Activated T-cell treated with anti-CD3 and anti-CD28 coated beads for 4 hours (primary cell): ENCODE measurements at regions not wholly inside any gene's neighbourhood (a gene's known extent, or its start where the extent isn't known, plus 50 kb on each side); places are given as distances from the start of the nearest gene placed in this dataset.
A peak's percentile ranks its signal among the peaks of the same experiment; 100 is the strongest.

ENCODE experiments used
- DNase-seq: peaks from one replicate; pipeline ENCODE4 v3.0.0-alpha.2; 2020

DNA sequence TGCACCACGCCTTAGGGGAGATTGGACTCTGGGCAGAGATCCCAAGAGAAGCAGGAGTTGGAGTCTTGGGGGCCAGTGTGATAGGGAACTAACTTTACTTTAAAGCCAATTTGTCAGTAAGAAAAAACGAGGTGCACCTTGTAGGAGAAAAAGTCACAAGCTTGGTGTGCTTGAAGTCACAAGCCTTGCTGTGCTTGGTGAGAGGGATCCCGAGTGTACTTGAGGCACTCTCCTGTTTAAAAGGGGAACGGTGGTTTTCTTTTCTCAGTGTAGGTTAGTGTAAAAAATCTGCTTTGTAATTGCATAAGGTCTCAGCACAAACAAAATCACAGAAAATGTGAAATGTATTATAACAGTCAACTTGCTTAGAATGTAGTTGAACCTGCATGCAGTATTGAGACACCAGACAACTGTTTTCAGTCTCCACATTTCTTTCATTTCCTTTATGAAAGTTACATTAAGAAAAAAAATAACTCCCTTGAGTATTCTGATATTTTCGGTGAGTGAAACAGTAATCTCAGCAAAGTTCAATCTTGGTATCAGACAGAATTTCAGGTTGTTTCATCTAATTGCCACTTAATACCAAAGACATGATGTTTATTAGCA lies 111.1 kb upstream of the DUSP22 start:
- DNase-seq = no peak

DNA sequence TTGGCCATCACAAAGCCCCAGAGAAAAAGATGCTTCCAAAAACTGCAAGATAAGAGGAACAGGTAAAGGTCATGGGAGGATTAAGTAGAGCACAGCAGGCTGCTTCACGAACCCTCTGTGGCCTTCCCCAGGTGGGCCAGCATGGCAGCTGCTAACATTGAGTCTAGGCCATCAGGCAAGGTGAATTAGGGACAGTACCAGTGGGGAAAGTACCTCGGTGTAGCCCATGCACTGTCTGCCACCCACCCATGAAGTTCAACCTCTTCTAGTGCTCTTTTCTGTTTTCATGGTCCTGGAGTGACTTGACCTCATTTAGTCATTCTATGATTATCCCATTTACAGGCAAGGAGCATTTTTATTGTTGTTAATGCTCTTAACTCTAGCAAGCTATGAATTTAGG lies 108.6 kb upstream of the DUSP22 start:
- DNase-seq = no peak

DNA sequence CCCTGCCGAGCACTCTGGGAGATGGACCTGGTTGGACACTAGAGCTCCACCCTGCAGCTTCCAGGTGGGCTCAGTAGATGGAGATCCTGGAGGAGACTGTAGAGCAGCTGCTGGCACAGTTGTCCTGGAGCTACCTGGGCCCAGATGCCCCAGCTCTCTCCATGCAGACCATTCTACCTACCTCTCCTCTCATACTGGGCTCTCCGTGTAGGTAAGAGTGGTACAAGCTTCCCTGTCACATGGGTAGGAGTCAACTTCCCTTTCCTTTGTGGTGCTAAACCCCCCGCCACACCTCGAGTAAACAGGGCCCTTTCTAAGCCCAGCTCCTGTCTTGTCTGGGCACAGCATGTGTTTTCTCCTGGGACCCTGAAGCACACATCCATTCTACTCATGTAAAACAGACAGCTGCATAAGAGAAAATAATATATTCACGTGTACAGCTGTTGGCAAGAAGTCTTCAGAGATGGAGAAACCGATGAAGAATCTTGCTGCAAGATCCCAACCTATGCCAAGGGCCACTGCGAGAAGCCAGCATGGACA lies 108.1 kb upstream of the DUSP22 start:
- DNase-seq = no peak

DNA sequence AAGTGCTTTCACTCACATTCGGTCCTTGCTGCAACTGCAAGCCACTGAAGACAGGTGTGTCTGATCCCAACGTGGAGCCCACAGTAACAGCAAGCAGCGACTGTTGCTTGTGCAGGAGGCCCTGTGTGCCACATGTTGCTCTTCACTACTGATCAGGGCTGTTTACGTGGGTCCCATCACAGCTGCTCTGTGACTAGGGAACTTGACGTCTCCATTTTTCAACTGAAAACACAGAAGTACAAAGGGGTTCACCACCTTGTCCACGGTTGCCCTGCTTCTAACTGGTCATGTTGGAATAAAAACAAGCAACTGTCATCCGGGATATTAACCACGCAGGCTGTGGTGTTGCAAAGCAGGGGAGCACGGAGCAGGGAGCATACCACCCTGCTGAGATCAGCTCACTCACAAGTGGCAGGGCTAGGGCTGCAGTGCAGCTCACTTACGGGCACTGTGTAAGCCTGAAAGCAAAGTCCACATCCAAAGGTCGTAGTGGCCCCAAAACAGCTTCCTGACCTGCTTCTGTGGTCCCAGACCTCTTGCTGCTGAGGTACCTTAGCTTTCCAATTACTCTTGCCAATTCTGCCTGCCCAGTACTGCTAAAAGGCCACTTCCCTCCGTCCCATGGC lies 105.8 kb upstream of the DUSP22 start:
- no peak for DNase-seq

DNA sequence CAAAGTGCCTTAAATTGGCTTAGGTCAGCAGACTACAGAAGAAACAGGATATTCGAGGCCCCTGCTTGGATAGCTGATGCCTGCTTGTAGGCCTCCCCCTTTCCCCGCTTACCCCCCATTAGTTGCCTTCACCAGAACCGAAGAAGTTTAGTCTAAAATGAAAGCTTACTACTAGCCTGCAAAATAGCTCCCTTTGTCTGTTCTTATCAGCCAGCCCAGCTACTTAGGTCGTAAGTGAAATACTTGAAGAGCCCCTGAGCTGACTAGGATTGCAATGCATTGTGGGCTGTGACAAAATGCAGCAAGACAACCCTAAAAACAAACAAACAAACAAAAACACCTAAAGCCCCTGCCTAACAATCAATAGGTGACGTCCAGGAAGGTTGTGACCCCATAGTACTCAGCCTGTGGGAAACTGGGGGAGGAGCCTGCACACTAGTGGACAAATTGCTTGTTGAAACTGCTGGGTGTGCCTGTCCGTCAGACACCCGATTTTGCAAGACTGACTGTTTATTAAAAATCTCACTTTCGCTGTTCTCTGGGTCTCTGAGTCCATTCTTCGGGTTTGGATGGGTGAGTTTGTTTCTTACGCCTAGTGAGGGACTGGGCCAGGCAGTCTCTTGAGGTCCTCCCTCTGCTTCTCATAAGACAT lies 105.0 kb upstream of the DUSP22 start:
- no peak for DNase-seq

DNA sequence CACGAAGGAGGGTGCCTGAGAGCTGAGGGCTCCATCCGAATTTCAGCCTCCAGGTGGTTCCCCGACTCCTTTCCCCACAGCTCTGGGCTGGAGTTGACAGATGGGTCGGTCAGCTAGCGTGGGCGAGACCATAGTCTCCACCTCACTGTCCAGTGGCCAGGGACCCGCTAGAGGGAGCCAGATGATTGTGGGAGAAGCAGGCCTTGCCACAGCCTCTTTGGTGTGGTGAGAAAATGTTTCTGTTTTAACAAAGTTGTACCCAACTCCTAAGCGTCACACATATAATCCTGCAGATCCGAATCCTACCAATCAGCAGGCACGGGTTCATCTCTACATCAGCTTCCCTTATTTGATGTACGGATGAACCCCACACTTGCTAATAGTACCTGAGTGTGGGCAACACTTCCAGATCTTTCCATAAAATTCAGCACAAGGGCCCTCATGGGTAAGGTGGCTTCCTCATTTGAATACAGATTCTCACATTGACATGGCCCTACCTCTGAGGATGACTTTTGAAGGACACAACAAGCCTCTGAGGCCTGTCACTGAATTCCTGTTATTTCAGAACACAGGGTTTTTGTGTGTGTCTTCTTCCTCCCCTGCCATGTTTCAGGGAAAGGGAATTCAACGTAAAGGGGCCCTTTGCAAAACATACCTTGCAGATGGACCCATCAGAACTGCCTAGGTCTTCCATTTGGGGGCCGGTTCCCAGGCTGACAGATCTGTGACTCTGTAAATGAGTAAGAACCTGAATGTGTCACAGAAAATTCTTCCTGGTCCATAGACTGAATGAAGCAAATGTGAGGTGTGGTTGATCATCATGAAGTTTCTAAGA lies 103.2 kb upstream of the DUSP22 start:
- DNase-seq = peak; percentile 67

DNA sequence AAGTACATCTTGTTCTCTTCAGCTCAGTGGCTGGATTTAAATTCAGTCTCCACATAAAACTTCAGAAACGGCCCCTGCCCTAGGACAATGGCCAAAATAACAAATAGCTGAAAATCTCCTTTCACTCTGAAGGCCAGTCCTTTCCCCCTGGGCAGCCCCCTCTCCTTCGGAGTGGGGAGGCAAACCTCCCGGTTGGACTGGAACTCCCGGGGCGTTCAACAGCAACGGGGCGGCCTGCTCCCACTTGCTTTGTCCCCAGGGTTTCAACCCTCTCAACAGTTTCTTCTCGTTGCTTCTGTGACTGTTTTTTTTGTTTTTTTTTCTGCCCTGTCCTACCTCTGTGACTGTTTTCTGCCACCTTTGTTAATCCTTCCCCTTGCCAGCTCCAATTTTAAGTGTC lies 102.6 kb upstream of the DUSP22 start:
- no peak for DNase-seq

DNA sequence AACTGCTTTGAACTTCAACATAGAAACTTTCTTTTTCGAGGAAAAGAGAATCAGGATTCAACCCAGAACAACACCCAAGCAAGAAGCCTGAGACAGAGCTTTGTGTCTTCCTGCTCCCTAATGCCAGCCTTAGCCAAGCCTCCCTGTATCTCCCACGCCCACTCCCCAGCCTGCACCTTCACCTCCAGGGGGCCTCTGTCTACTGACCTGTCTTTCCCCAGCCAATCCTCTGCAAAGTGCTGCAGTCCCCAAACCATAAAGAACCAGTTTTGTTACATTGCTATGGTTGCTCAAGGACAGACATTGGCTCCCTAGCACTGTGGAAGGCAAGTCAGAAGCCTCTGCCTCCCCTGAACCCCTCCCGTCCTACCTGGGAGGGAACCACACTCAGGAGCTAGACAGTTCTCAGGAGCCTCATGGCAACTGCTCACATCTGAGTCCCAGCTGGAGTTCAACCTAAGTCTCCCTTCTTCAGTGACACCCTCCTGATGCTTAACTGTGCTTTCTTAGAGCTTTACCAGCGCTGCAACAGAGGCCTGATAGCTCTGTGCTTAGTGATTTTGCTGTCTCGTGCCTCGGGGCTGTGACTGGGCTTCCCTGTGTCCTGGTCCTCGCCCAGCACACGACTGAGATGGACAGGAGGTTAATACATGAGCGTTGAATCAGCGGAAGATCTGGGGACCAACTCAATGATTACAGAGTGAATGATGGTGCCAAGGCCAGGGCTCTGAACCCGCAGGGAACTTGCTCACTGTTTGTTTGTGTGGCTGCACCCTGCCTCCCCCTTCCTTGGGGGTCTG lies 101.5 kb upstream of the DUSP22 start:
- DNase-seq = no peak

DNA sequence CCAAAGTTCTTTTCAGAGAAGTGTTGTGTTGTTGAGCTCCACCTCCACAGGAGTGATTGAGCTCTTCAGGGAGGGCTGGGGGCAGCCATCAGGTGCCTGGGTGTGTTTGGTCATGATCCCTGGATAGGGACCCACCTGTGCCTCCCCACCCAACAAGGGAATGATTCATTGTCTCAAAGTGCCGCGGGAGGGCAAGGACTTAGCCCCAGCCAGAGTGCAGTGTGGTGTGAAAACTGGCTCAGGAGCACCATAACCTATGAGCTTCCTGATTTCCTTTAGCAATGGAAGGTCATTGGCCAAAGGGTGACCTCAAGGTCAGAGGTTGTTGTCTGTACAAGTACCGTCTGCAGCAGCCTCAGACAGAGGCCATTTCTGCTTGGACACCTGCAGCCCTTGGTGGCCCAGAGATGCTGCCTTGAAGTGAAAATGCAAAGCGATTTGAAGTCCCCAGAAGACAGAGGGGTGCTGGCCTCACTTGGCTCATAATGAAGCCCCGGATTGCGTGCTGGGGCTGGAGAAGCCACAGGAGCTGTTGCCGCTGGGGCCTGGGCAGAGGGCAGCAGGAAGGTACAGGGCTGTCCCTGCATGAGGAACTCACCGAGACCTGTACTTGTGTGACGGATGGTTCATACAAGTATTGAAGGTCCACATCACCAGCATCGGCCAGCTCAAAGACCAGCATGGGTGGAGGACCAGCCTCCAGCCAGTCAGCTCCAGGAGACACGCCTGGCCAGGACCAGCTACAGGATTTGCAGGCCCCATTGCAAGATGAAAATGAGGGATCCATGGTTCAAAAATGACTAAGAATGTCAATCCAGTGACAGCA lies 100.6 kb upstream of the DUSP22 start:
- DNase-seq = no peak

DNA sequence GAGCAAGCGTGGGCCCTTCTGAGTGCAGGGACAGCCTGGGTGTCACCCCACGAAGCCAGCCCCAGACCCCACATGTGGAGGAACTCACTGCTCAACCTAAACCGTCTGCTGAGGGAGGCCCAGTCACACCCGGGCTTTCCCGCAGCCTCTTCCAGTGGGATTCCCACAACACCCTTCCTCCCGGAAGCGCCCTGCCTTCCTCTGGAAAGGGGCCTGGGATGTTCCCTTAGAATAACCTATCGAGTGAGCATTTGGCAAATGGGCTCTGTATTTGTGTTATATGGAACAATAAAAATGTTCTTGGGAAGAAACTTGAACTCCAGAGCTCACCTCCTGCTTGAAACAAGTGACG lies 100.0 kb upstream of the DUSP22 start:
- DNase-seq = no peak

DNA sequence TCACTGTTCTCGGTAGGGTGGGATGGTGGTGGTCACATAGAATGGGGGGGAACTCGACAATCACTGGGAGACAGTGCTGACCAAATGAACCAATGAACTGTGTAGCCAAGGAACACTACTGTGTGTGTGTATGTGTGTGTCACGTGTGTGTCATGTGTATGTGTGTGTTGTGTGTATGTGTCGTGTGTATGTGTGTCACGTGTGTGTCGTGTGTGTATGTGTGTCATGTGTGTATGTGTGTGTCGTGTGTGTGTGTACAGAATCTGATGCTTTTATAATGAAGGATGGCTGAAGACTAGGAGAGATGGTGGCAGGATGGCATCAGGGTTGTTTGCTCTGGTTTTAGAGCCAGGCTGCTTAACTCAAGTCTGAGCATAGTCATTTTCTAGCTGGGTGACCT lies 99.1 kb upstream of the DUSP22 start:
- DNase-seq = no peak

DNA sequence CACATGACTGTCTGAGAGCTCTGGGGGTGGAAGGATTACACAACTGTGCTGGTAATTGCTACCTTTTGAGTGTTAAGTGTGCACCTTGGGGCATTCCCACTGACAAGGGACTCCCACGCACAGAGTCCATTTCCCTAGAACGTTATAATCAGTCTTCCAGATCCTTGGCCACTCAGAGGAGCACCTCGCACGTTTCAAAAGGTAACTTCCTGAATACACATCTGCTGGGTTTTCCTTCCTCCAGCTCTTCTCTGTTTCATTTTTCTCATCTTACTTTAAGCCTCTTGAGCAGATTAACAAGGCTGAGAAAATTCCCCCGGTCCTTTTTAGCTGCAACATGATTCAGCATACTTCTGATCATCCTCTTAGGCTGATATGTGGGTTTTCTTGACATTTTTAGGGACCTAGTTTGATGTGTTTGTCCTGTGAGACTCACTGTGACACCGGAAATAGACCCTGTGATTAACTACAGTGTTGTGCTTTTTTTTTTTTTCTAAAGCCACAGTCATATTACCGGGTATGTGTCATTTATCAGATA lies 98.4 kb upstream of the DUSP22 start:
- DNase-seq = peak; percentile 42

DNA sequence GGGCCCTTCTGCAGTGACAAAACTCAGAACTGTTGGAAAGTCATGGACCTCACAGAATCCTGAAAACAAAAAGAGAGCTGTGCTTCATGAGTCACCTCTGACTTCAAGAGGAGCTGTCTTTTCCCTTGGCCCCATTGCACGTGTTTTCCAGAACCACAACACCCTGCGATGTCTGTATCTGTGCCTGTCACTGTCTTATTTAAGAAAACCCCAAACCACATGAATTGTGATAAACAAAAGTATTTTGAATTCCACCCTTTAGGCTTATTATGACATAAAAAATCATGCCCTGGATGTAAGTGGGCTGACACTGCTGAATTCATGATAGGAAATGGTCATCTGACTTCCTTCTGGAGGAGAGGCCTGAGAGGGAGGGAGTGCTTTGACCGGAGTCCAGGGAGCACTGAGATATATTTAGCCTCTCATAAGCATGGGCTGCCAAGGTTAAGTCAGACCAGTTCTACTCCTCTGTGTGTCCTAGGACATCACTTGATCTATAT lies 96.4 kb upstream of the DUSP22 start:
- peak; percentile 59 for DNase-seq

DNA sequence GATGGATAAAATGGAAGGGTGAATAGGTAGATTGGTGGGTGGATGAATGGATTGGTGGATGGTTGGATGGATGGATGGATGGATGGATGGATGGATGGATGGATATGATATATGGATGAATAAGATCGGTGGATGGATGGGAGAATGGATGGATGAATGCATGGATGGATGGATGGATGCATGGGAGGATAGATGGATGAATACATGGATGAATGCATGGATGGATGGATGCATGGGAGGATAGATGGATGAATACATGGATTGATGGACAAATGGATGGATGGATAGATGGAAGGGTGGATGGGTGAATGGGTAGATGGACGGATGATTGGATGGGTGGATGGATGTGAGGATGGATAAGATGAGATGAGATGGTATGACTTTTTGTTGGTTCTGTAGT lies 95.7 kb upstream of the DUSP22 start:
- DNase-seq = no peak

DNA sequence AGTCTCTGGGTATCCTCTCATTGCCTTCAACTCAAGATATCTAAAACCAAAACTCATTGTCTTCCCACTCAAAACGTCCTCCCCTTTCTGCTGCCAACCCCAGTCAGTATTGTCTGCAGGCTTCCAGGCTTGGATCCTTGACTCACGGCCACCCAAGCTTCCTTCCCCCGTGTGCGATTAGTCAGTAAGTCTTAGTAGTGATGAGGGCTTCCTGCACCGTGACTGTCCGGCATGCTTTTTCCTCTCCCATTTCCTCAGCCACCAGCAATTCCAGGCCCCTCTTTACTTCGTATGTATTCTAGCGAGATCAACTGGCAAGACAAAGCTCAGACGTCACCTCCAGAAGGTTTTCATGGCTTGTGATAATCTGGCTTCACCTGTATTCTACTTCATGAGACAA lies 88.6 kb upstream of the DUSP22 start:
- DNase-seq = no peak

DNA sequence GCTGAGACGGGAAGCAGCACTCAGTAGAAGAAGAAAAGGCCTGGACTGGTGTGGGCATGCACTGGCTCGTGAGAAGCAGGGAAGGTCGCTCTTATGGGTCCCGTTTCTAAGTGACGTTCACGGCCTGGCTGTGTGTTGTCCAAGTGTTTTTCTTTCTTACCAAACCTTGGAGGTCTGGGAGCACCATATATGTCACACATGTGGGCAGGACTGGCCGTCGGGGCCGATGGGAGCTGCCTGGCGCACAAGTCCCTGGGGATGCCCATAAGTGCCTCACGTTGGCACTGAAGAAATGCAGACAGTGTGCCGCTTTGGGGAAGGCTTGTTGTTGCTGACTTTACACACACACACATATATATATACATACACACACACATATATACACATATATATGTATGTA lies 86.0 kb upstream of the DUSP22 start:
- no peak for DNase-seq

DNA sequence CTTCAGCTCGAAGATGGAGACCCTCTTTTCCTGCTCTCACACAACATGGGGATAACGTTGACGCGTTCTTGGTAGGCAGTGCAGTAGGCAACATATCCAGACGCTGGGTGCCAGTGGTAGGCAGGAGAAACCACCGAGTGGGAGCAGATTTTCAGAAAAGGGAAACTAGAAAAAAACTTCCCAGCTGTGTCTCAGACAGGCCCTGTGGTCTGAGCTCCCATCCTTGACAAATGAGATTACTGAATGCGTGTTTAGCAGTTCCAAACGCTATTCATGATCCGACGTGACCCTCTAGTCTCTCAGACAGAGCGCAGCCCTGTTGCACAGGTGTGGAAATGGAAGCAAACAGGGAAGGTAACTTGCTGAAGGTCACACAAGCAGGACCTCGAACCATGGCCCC lies 83.9 kb upstream of the DUSP22 start:
- DNase-seq = no peak

DNA sequence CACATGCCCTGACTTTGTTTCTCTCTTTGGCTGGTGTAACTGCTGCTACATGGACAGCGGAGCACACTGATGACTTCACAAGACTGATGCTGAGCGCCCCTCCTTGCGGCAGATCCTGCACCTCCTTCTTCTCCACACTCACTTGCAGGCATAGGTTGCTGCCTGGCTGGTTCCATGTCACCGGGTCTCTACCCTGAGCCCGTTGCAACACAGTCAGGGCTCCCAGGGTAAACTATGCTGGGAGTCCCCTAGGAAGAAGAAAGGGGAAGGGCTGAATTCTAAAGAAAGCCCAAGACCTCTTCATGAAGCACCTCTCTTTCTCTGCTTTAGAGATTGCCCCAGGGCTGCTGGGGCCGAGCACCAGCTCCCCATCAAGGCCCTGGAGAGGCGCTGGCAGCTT lies 83.3 kb upstream of the DUSP22 start:
- no peak for DNase-seq

DNA sequence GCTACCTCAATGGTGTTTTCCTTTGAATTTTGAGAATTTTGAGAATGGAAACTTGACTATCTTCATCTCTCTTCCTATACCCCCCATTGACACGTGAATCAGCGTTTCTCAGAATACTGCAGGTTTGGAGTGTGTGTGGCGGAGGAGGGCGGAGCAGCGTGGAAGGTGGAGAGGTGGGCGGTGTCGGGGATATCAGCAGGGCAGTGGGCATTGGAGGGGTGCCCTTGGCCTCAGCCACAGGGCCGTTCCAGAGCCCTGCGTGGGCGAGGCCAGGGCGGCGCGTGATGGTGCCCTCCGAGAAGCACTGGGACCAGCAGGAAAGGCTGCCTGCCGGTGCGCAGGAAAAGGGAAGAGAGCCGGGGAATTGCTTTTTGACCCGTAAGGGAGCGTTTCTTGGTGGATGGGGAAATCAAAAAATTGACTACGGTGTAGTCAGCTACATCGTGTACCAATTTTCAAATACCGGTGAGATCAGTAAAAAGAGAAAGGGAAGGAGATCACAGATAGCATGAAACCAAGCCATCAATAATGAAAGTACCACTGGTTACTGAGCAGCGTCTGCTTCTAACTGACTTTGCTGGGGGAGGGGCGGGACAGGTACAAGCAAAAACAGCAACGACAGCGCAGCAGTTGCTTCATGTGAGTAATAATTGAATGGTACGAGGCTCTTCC lies 82.7 kb upstream of the DUSP22 start:
- DNase-seq = no peak

DNA sequence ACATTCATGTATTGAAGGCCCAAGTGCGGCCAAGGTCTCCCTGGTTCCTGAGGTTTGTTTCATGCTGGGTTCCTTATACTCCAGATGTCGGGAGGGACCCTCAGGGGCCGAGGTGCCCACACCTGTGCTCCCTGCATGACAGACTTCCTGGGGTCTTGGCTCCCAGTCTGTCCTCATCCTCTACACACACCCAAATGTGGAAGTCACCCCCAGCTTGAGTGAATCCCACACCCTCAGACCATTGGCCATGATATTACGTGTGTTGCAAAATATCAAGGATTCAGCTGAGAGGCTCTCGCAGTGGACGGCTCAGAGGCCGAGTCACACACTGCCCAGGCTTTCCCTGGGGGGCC lies 82.2 kb upstream of the DUSP22 start:
- no peak for DNase-seq
